NB4 (cell line): ENCODE measurements at regions not wholly inside any gene's neighbourhood (a gene's known extent, or its start where the extent isn't known, plus 50 kb on each side); places are given as distances from the start of the nearest gene placed in this dataset.
"Not testable (repeated sequence)": the region's sequence is repeated elsewhere in the genome, so short reads cannot be mapped to it uniquely, and the experiment has no call there.

ENCODE experiments used
- DNase-seq: peaks from one replicate; pipeline ENCODE4 v3.0.0; 2010; ENCODE audit warnings: low read depth
- H3K4me3 ChIP-seq: one replicate; pipeline ENCODE4 v1.5.1; 2011; ENCODE audit warnings: mild to moderate bottlenecking, low read depth, low read length, moderate library complexity
- CTCF ChIP-seq: IDR thresholded peaks from one replicate; pipeline ENCODE4 v1.5.1; 2012; ENCODE audit warnings: low read depth, low read length
- MYC ChIP-seq: IDR thresholded peaks from 2 replicates; pipeline ENCODE4 v1.6.1; 2011; ENCODE audit warnings: low read depth, low read length
- POLR2A ChIP-seq: IDR thresholded peaks from 2 replicates; pipeline ENCODE4 v1.6.1; 2011; ENCODE audit warnings: mild to moderate bottlenecking; ENCODE audit not compliant: insufficient read length; ENCODE audit errors: extremely low read depth
- TF ChIP-seq, protein P1 (sequence below): IDR thresholded peaks from 2 replicates; pipeline ENCODE4 v1.6.1; 2011; ENCODE audit warnings: low read depth, low read length

DNA sequence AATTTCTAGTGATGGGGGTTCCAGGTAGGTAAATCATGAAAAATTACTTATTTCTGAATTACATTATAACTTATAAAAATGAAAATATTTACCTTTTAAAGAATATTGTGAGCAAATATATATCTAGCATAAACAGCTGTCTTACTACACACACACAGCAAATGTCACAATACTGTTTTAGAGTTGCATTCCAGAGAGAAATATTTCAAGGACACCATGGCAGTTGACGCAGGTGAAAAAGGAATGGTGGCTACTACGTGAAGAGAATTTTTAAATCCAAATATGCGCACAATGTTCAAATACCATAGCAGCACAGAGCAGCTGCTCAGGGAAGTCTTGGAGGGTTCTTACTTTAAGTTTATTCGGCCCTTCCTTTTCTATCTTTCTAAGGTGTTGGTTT, 356.2 kb downstream of the CGGBP1 start:
- no peak overlapping the region for H3K4me3 ChIP-seq
- TF ChIP-seq POLR2A (no peak), CTCF (no peak), MYC (no peak)
- TF ChIP-seq, protein P1, sequence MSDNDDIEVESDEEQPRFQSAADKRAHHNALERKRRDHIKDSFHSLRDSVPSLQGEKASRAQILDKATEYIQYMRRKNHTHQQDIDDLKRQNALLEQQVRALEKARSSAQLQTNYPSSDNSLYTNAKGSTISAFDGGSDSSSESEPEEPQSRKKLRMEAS, result no peak
- no peak for DNase-seq

- TF ChIP-seq, protein P1, result no peak
- no peak for TF ChIP-seq MYC
- no peak overlapping the region for H3K4me3 ChIP-seq
- no peak for DNase-seq
These were observed 362.4 kb downstream of the CGGBP1 start for GRCh38 chr3:87696124-87697013.

- DNase-seq, result no peak
- TF ChIP-seq POLR2A (no peak), MYC (no peak), CTCF (no peak)
- TF ChIP-seq, protein P1, result no peak
- no peak overlapping the region for H3K4me3 ChIP-seq
These were observed 364.1 kb downstream of the CGGBP1 start for GRCh38 chr3:87694678-87695077.

DNA sequence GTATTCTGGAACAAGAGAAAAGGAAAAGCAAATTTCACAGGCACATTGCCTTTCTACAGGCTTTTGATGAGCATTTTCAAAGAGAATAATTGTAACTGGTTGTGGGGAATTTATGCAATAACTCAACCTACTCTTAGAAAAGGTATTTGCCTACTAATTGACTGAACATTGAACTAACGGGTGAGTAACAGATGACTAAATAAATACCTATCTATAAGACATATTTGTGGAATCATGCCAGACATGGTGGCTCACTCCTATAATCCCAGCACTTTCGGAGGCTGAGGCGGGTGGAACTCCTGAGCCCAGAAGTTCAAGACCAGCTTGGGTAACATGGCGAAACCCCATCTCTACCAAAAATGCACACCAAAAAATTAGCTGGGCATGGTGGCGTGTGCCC, 367.7 kb downstream of the CGGBP1 start:
- H3K4me3 ChIP-seq, result no peak overlapping the region
- DNase-seq, result no peak
- TF ChIP-seq, protein P1, result no peak
- TF ChIP-seq POLR2A (no peak), CTCF (no peak), MYC (no peak)

DNA sequence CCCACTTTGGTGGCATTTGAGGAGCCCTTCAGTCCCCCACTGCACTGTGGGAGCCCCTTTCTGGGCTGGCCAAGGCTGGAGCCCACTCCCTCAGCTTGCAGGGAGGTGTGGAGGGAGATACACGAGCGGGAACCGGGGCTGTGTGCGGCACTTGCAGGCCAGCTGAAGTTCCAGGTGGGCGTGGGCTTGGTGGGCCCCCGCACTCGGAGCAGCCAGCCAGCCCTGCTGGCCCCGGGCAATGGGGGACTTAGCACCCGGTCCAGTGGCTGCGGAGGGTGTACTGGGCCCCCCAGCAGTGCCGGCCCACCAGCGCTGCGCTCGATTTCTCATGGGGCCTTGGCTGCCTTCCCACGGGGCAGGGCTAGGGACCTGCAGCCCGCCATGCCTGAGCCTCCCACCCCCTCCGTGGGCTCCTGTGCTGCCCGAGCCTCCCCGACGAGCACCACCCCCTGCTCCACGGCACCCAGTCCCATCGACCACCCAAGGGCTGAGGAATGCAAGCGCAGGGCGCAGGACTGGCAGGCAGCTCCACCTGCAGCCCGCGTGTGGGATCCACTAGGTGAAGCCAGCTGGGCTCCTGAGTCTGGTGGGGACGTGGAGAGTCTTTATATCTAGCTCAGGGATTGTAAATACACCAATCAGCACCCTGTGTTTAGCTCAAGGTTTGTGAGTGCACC, 379.7 kb downstream of the CGGBP1 start:
- DNase-seq, H3K4me3 ChIP-seq: not testable (repeated sequence)

DNA sequence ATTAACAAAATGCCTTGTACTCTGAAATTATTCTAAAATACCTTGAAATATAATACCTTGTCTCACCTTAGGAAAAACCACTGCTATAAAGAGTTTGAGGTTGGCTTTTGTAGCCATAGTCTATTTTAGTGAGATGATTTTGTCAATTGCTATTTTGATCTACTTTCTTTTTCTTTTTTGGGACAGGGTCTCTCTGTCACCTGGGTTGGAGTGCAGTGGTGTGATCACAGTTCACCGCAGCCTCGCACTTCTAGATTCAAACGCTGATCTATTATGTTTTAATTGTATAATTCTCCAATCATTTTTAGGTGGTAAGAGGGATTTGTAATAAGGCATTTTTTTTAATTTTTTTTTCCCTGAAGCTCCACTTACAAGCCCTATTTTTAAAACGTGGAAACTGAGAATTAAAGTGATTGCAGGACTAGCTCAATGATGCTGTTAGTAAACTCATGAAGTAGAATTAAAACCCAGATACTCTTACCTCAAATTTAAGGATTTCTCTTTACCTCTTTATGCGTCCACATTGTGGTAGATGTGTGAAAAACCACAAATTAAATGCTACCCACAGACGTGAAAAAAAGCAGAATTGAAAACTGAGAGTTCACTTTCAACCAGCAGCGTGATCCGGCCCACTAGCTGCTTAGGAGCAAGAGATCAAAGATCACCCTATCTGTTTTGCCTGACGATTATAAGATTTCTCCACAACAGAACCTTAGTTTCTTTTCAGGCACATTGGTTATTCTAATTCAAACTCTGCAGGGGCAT, 384.2 kb downstream of the CGGBP1 start:
- TF ChIP-seq POLR2A (no peak), CTCF (no peak), MYC (no peak)
- TF ChIP-seq, protein P1, result no peak
- DNase-seq, result no peak
- H3K4me3 ChIP-seq, result no peak overlapping the region
